Kidney capillary endothelial cell (primary cell): ENCODE measurements at regions not wholly inside any gene's neighbourhood (a gene's known extent, or its start where the extent isn't known, plus 50 kb on each side); places are given as distances from the start of the nearest gene placed in this dataset.
"Not testable (repeated sequence)": the region's sequence is repeated elsewhere in the genome, so short reads cannot be mapped to it uniquely, and the experiment has no call there.

Source experiments
- DNase-seq: peaks from one replicate; pipeline ENCODE4 v3.0.0-alpha.2; 2018; ENCODE audit warnings: low spot score

DNA sequence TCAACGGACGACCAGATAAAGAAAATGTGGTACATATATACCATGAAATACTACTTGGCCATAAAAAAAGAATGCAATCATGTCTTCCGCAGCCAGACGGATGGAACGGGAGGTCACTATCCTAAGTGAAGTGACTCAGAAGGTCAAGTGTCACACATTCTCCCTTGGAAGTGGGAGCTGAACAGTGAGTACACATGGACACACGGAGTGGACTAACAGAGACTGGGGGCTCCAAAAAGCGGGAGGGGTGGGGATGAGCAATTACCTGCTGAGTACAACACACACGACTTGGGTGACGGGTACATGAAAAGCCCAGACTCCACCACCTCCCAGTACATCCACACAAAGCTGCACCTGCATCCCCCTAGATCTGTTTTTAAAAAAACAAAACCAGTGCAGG, 62.5 kb upstream of the TNK2 start:
- not testable (repeated sequence) for DNase-seq

DNA sequence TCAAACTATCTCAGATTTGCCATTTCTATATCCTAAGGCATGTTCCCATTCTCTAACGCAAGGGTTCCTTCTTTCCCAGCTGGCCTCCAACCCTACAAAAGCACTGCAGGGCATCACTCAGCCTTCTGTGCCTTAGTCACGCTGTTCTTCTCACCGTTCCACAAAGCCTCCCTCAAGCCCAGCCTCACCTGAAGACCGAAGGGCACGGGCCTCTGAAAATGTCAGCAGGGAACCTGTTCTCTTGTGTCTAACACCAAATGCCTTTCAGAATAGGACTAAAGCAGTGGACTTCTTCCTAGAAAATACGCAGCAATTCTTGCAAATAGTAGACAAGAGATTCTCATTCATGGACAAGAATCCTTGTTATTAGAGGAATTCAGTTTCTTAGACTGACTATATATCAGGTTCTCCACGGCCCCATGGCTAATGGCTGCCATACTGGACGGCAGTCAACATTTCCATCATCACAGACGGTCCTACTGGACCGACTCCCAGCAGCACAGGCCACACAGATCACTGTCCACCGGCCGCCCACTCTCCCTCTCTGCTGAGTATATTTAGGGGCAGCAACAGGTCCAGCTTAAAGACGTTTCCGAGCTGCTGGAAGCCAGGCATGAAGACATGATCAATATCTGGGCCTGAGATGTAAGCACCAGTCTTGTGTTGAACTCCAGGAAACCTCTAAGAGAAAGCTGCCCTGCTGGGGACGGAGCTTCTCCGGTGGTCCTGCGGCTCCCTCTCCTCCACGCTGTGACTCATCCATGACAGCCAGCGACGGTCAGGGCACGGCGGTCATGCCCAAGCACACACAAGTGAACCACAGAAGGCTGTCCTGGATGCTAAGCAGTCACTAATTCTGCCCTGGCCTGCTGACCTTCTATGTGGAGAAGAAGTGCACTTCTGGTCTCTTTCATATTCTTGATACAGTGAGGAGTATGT, 61.8 kb upstream of the TNK2 start:
- DNase-seq = not testable (repeated sequence)

DNA sequence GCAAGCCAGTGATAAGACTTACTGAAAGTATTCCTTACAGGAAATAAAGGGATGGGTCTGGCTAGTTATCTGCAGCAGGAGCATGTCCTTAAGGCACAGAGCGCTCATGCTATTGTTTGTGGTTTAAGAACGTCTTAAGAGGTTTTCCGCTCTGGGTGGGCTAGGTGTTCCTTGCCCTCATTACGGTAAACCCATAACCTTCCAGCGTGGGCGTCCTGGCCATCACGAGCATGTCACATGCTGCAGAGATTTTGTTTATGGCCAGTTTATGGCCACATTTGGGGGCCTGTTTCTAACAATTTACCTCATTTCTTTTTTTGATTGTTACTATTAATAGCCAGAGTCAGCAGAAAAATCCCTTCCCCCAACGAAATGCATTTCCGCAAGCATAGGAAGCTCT, 61.0 kb upstream of the TNK2 start:
- not testable (repeated sequence) for DNase-seq

DNA sequence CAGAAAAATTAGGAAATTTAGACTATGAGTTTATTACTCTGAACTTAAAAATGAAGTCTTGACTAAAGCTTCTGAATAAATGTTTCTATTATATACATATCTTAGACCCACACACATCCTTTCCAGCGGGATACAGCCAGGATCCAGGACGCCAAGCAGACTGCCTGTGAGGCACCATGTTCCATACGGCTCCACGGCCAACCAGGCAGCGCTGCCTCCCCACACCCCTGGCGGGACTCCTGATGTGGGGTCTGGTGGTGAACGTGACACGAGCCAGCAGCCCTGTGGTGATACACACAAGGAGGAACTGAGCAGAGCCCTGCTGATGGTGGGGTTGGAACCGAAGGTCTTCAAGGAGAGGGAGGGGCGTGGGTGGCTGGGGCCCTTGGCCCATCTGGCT, 59.8 kb upstream of the TNK2 start:
- not testable (repeated sequence) for DNase-seq

DNA sequence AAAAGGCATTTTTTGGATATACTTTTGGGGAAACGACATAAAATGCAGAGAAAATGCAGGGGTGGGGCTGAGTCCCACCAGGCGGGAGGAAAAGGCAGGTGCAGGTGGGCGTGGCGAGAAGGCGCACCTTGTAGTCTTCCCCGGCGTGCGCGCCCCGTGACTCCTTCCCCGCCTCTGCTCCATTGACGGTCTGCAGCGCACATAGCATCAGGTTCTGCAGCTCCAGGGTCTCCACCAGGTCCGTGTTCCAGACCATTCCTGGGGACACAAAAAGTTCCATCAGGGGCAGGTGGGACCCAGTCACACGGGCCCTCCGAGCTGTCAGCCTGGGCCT, 59.0 kb upstream of the TNK2 start:
- not testable (repeated sequence) for DNase-seq

DNA sequence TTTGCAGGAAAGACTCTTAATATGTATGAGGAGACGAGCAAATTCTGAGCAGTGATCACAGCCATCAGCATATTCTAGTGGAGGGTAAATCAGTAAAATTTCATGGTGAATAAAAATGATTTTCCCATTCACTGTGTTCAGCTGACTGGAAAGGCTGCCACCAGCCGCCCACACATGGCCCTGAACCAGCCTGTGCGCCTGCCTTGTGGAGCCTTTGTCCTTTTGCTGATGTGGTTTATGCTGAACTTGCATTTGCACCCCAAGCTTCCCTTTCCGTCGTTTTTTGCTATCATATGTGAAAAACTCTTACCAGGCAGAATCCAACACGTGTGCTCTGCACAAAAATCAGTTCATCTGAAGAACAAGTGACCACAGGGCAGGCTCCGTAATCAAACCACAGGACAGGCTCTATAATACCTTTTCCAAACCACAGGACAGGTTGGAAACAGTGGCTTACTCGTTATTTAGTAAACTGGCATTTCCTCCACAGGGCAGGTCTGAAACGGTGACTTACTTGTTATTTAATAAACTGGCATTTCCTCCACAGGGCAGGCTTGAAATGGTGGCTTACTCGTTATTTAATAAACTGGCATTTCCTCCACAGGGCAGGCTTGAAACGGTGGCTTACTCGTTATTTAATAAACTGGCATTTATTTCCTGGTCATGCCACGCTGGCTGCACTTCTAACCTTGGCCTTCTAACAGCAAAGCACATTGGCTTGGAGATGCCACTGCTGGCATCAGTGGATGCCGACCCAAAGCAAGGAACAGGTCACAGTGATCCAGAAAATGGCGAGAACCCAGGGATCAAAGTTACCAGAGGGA, 58.4 kb upstream of the TNK2 start:
- DNase-seq = not testable (repeated sequence)

DNA sequence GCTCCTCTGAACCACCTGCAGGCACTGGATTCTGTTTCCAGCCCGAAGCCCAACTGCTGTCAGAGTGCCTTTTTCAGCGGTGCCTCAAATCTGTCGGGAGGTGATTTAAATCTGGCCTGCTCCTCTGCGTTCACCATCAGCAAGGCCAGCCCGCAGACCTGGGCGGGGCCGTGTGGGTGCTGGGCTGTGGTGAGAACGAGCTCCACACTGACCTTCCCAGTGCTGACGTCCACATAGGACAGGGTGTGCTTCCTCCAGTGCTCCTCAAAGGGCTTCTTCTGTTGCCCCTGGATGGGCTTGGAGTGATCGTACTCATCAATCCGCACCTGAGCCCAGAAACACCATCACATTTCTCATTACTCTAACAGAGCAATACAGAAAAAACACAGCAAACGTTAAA, 56.9 kb upstream of the TNK2 start:
- DNase-seq = not testable (repeated sequence)

DNA sequence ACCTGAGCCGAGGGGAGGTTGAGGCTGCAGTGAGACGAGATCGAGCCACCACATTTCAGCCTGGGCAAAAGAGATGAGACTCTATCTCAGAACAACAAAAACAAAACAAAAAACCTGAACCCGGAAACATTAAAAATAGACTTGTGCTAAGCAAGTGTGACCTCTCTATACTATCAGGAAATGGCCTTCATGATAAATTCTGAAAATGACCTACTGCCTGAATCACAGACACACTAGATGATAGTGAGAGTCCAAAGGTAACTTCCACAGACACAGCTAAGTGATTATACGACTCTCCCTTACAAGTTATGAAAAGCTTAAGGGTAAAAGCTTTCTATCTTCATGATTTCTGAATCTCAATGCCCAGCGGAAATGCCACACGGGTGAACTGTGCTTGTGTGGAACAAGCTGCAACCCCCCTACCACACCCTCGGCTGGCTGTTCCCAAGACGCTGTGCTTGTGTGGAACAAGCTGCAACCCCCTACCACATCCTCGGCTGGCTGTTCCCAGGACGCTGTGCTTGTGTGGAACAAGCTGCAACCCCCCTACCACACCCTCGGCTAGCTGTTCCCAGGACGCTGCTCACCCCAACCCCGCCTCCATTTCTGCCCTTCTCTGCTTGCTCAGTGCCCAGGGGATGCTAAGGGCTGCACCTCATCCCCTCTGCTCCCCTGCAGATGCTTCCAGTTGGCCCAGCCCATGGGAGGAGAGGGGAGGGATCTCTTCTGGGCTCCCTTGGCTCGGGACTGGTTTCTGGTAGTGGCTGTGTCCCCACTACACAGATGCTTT, 56.2 kb upstream of the TNK2 start:
- DNase-seq = not testable (repeated sequence)

DNA sequence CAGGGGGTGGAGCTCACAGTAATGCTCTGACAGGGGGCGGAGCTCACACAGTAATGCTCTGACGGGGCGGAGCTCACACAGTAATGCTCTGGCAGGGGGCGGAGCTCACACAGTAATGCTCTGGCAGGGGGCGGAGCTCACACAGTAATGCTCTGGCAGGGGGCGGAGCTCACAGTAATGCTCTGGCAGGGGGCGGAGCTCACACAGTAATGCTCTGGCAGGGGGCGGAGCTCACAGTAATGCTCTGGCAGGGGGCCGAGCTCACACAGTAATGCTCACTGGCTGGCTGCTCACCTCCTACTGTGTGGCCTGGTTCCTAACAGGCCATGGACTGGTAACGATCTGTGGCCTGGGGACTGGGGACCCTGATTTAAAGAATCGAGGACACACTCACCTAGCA, 53.9 kb upstream of the TNK2 start:
- DNase-seq = not testable (repeated sequence)

DNA sequence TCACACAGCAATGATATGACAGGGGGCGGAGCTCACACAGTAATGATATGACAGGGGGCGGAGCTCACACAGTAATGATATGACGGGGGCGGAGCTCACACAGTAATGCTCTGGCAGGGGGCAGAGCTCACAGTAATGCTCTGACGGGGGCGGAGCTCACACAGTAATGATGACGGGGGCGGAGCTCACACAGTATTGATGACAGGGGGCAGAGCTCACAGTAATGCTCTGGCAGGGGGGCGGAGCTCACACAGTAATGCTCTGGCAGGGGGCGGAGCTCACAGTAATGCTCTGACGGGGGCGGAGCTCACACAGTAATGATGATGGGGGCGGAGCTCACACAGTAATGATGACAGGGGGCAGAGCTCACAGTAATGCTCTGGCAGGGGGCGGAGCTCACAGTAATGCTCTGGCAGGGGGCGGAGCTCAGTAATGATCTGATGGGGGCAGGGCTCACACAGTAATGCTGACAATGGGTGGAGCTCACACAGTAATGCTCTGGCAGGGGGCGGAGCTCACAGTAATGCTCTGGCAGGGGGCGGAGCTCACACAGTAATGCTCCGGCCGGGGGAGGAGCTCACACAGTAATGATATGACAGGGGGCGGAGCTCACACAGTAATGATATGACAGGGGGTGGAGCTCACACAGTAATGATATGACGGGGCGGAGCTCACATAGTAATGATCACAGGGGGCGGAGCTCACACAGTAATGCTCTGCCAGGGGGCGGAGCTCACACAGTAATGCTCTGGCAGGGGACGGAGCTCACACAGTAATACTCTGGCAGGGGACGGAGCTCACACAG, 52.8 kb upstream of the TNK2 start:
- not testable (repeated sequence) for DNase-seq

DNA sequence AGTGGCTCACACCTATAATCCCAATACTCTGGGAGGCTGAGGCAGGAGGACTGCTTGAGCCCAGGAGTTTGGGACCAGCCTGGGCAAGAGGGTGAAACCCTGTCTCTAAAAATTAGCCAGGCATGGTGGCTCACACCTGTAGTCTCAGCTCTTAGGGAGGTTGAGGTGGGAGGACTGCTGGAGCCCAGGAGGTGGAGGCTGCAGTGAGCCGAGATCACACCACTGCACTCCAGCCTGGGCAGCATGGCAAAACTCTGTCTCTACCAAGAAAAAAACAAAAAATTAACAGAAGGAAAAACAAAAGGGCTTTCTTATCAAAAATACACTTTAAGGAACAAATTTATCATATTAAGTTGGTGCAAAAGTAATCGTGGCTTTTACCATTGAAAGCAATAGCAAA, 51.8 kb upstream of the TNK2 start:
- not testable (repeated sequence) for DNase-seq

DNA sequence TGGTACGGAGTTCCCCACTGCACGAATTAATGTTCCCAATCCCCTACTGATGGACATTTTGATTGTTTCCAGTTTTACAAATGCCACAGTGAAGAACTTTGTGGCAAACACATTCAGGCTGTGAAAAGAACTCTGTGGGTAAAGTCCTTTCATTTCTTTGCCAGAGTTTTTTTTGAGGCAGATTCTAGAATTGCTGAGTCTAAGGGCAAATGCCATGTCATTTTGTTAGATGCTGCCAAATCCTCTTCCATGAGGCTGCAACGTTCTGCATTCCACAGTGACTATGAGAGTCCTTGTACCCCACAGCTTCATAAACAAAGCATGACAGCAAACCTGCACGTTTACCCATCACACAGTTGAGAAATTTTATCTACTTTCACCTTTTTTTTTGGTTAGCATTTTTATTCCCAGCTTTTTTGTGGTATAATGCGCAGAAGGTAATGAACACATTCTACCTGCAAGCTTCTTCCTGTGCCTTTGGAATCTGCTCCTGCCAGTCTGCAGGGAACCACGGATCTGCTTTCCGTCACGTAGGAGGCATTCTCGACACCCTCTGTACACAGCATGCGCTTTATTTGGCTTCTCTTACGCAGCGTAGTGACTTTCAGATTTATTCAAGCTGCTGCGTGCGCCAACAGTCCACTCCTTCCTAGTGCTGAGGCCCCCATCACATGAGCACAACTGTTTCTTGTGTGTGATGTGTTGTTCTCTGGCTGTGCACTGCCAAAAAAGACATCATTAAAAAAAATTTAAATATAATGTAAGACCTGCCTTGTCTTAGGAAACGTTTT, 51.2 kb upstream of the TNK2 start:
- not testable (repeated sequence) for DNase-seq

DNA sequence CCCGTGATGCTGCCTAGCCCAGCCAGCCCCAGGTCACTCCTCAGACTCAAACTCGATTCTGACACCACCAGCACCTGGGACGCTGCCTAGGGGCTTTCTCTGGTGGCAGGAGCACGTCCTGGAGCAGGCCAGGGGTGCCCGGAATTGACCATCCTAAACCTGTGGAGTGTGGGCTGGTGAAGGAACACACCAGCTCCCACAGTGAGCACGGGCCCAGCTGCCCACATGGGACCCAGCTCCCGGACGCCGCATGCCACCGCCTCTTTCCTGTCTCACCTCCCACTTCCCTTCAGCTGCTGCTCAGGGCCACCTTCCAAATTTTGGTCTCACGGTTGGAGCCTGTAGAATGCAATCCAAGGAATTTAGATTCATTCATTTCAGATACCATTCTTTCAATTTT, 50.4 kb upstream of the TNK2 start:
- DNase-seq = not testable (repeated sequence)
